ENCODE measurements at regions not wholly inside any gene's neighbourhood (a gene's known extent, or its start where the extent isn't known, plus 50 kb on each side); places are given as distances from the start of the nearest gene placed in this dataset.
"Not testable (repeated sequence)": the region's sequence is repeated elsewhere in the genome, so short reads cannot be mapped to it uniquely, and the experiment has no call there.

- DNase-seq (ENCODE audit: low read depth in 3 of 3), result no peak
Measured at GRCh38 chrX:120718969-120719368, 89.1 kb upstream of the C1GALT1C1 start.

- not testable (repeated sequence) for DNase-seq (ENCODE audit: low read depth in 3 of 3)
Measured at GRCh38 chrX:120702337-120702736, 72.5 kb upstream of the C1GALT1C1 start.

GRCh38 chrX:120697053-120697452 lies 67.2 kb upstream of the C1GALT1C1 start:
- DNase-seq (ENCODE audit: low read depth in 3 of 3), result no peak

- no peak for DNase-seq (ENCODE audit: low read depth in 3 of 3)
Measured at GRCh38 chrX:120692319-120692718, 62.5 kb upstream of the C1GALT1C1 start.

- DNase-seq (ENCODE audit: low read depth in 3 of 3), result no peak
Measured at GRCh38 chrX:120690941-120691340, 61.1 kb upstream of the C1GALT1C1 start.

GRCh38 chrX:120690344-120690743 lies 60.5 kb upstream of the C1GALT1C1 start:
- no peak for DNase-seq (ENCODE audit: low read depth in 3 of 3)

GRCh38 chrX:120680090-120680489 lies 50.2 kb upstream of the C1GALT1C1 start:
- DNase-seq (ENCODE audit: low read depth in 3 of 3), result no peak

Data from stimulated activated CD4-positive, alpha-beta T cell treated with anti-CD3 and anti-CD28 coated beads, TNF-alpha, amount 100 ng/mL, for 24 hours (primary cell).